ENCODE measurements at regions not wholly inside any gene's neighbourhood (a gene's known extent, or its start where the extent isn't known, plus 50 kb on each side); places are given as distances from the start of the nearest gene placed in this dataset.
"Not testable (repeated sequence)": the region's sequence is repeated elsewhere in the genome, so short reads cannot be mapped to it uniquely, and the experiment has no call there.

DNA sequence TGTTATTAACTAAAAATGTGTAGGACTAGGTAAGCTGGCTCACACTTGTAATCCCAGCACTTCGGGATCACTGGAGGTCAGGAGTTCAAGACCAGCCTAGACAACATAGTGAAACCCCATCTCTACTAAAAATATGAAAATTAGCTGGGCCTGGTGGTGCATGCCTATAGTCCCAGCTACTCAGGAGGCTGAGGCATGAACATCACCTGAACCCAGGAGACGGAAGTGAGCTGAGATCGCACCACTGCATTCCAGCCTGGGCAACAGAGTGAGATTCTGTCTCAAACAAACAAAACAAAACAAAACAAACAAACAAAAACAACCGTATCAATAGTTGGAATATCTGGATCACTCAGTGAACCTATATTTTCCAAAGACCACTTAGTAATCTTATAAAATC, 4759.1 kb upstream of the OR11H1 start:
- TF ChIP-seq POLR2A (IDR thresholded peaks at IDR 0.05) = not testable (repeated sequence)
- TF ChIP-seq, protein P1, sequence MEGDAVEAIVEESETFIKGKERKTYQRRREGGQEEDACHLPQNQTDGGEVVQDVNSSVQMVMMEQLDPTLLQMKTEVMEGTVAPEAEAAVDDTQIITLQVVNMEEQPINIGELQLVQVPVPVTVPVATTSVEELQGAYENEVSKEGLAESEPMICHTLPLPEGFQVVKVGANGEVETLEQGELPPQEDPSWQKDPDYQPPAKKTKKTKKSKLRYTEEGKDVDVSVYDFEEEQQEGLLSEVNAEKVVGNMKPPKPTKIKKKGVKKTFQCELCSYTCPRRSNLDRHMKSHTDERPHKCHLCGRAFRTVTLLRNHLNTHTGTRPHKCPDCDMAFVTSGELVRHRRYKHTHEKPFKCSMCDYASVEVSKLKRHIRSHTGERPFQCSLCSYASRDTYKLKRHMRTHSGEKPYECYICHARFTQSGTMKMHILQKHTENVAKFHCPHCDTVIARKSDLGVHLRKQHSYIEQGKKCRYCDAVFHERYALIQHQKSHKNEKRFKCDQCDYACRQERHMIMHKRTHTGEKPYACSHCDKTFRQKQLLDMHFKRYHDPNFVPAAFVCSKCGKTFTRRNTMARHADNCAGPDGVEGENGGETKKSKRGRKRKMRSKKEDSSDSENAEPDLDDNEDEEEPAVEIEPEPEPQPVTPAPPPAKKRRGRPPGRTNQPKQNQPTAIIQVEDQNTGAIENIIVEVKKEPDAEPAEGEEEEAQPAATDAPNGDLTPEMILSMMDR (IDR thresholded peaks at IDR 0.05) = not testable (repeated sequence)
